ENCODE measurements at regions not wholly inside any gene's neighbourhood (a gene's known extent, or its start where the extent isn't known, plus 50 kb on each side); places are given as distances from the start of the nearest gene placed in this dataset.

- Mint-ChIP-seq H3K9me3 (peaks cover 10% of the 10 kb centered on the region), H3K27me3 (ENCODE audit: low read depth, poor library complexity) (peaks cover 3% of the 10 kb centered on the region), H3K4me3 (no peak overlapping the region), H3K36me3 (ENCODE audit: low read depth) (no peaks in the 10 kb centered on the region), H3K4me1 (no peaks in the 10 kb centered on the region), H3K27ac (no peak overlapping the region)
- TF ChIP-seq CTCF (IDR thresholded peaks at IDR 0.05): no peak
- DNase-seq: no peak
These were observed 72.8 kb upstream of the SEMA3C start for GRCh38 chr7:80991654-80992053.

DNA sequence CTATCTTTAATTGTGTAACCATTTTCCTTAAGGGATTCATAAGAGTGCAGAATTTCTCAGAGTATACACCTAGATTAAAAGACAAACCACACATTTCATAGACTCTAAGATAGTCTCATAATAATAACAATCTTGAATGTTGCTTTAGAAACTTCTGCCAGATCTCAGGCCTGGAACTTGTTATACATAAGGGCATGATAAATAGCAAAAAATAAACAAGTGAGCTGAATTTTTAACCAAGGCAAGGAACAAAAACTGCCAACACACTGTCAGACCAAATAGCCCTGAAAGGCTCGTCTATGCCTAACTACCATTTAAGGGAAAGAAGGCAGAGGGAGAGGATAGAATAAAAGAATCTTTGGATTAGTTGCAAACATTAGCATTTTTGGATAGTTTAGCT, 65.8 kb upstream of the SEMA3C start:
- Mint-ChIP-seq H3K27ac (no peak overlapping the region), H3K9me3 (peaks cover 22% of the 10 kb centered on the region), H3K4me3 (no peak overlapping the region), H3K4me1 (no peaks in the 10 kb centered on the region), H3K36me3 (ENCODE audit: low read depth) (peaks cover 6% of the 10 kb centered on the region), H3K27me3 (ENCODE audit: low read depth, poor library complexity) (peaks cover 2% of the 10 kb centered on the region)
- no peak for TF ChIP-seq CTCF (IDR thresholded peaks at IDR 0.05)
- DNase-seq: no peak

DNA sequence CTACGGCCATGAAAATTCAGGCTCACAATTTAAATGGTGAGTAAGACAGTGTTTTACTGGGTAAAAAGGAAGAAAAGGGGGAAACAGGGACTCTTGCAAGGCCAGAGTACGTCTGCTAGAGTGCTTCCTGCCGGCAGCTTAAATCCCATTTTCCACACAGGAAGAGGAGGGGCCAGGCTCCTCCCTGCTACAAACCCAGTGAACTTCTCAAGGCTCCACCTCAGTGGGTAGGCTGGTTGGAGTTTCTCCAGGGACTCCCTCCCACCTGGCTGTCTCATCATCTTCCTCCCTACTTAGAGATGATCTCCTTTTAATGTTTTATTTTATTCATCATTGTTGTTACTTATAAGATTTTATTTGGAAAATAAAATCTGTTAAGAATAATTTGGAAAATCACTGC, 62.6 kb upstream of the SEMA3C start:
- peaks cover 41% of the 10 kb centered on the region for H3K9me3 Mint-ChIP-seq
- H3K27ac Mint-ChIP-seq: no peak overlapping the region
- H3K4me1 Mint-ChIP-seq: no peaks in the 10 kb centered on the region
- no peak for TF ChIP-seq CTCF (IDR thresholded peaks at IDR 0.05)
- DNase-seq: no peak
- peaks cover 11% of the 10 kb centered on the region for H3K36me3 Mint-ChIP-seq (ENCODE audit: low read depth)
- peaks cover 2% of the 10 kb centered on the region for H3K27me3 Mint-ChIP-seq (ENCODE audit: low read depth, poor library complexity)
- H3K4me3 Mint-ChIP-seq: no peak overlapping the region

DNA sequence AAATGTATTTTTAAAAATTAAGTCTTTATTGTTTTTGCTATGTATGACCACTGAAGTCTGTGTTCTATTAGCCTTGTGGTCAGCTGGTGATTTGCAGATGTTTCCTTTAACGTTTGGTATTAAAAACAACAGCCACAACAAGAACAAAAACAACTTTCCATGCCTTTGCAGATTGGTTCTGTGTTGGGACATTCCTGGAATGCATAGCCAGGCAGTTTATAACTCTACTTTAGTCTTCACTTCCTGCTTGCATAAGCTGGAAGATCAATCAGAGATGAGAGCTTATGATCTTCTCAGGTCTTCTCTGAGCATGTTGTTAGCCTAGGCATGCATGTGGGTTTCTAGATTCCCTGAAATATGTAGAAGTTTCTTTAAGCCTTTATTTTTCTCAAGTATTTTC, 58.9 kb upstream of the SEMA3C start:
- no peak overlapping the region for H3K27ac Mint-ChIP-seq
- TF ChIP-seq CTCF (IDR thresholded peaks at IDR 0.05): no peak

GRCh38 chr7:80974396-80975358, 55.8 kb upstream of the SEMA3C start:
- no peak overlapping the region for H3K4me3 Mint-ChIP-seq
- peaks cover 9% of the 10 kb centered on the region for H3K36me3 Mint-ChIP-seq (ENCODE audit: low read depth)
- no peak for DNase-seq
- H3K4me1 Mint-ChIP-seq: no peaks in the 10 kb centered on the region
- peaks cover 42% of the 10 kb centered on the region for H3K9me3 Mint-ChIP-seq
- H3K27ac Mint-ChIP-seq: no peak overlapping the region
- no peak for TF ChIP-seq CTCF (IDR thresholded peaks at IDR 0.05)
- H3K27me3 Mint-ChIP-seq (ENCODE audit: low read depth, poor library complexity): no peaks in the 10 kb centered on the region

More for the DNA sequence above, 58.9 kb upstream of the SEMA3C start:
- peaks cover 58% of the 10 kb centered on the region for H3K9me3 Mint-ChIP-seq
- H3K27me3 Mint-ChIP-seq (ENCODE audit: low read depth, poor library complexity): peaks cover 2% of the 10 kb centered on the region
- no peaks in the 10 kb centered on the region for H3K4me1 Mint-ChIP-seq
- H3K36me3 Mint-ChIP-seq (ENCODE audit: low read depth): peaks cover 15% of the 10 kb centered on the region
- H3K4me3 Mint-ChIP-seq: no peak overlapping the region
- no peak for DNase-seq

DNA sequence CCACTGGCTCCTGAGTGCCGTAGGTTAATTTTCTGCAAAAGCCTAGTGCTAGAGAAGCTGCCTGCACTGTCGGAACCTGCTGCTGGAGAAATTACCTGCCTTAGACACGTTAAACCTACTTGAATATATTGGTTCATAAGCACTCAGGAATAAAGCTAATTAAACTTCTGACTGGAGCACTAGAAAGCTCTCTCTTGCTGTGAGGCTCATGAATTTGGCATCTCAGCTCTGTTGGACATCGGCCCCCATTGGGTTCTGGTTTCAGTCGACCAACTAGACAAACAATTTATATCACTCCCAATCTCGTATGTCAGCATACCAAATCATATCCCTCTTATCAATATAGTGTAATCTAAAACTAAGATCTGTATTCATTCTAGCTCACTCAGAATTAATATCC, 52.4 kb upstream of the SEMA3C start:
- Mint-ChIP-seq H3K9me3 (peaks cover 15% of the 10 kb centered on the region), H3K36me3 (ENCODE audit: low read depth) (peaks cover 2% of the 10 kb centered on the region), H3K27me3 (ENCODE audit: low read depth, poor library complexity) (no peaks in the 10 kb centered on the region), H3K4me1 (peaks cover 8% of the 10 kb centered on the region), H3K4me3 (no peak overlapping the region), H3K27ac (no peak overlapping the region)
- DNase-seq: no peak
- TF ChIP-seq CTCF (IDR thresholded peaks at IDR 0.05): no peak

Data from nephron progenitor cell (in vitro differentiated cells).